Esophagus muscularis mucosa (tissue), 3 donors: ENCODE measurements at regions not wholly inside any gene's neighbourhood (a gene's known extent, or its start where the extent isn't known, plus 50 kb on each side); places are given as distances from the start of the nearest gene placed in this dataset.

Experiments used
- POLR2A ChIP-seq: fragments of 450-650 bp; IDR thresholded peaks from one replicate; pipeline ENCODE4 v1.6.1; 2017; ENCODE audit warnings: antibody characterized with exemption, moderate library complexity, mild to moderate bottlenecking, low read depth
- POLR2AphosphoS5 ChIP-seq, 2 donors: sonication (generic); formaldehyde crosslinking; IDR thresholded peaks; one replicate each; pipeline ENCODE4 v1.6.1; 2017; ENCODE audit warnings: antibody characterized with exemption in 2 of 2
- TF ChIP-seq, protein P1 (sequence below), 3 experiments: fragments of 200-600 bp in 2 of 3; fragments of 450-650 bp in 1 of 3; sonication (generic) in 2 of 3; IDR thresholded peaks; one replicate each; pipeline ENCODE4 v1.5.1; 2017 to 2019; ENCODE audit warnings: antibody characterized with exemption in 3 of 3, mild to moderate bottlenecking in 2 of 3, moderate library complexity in 1 of 3

GRCh38 chr4:157854819-157855218, 318.0 kb downstream of the GASK1B start:
- TF ChIP-seq, protein P1, sequence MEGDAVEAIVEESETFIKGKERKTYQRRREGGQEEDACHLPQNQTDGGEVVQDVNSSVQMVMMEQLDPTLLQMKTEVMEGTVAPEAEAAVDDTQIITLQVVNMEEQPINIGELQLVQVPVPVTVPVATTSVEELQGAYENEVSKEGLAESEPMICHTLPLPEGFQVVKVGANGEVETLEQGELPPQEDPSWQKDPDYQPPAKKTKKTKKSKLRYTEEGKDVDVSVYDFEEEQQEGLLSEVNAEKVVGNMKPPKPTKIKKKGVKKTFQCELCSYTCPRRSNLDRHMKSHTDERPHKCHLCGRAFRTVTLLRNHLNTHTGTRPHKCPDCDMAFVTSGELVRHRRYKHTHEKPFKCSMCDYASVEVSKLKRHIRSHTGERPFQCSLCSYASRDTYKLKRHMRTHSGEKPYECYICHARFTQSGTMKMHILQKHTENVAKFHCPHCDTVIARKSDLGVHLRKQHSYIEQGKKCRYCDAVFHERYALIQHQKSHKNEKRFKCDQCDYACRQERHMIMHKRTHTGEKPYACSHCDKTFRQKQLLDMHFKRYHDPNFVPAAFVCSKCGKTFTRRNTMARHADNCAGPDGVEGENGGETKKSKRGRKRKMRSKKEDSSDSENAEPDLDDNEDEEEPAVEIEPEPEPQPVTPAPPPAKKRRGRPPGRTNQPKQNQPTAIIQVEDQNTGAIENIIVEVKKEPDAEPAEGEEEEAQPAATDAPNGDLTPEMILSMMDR (IDR thresholded peaks at IDR 0.05): no peak
- TF ChIP-seq POLR2A: no peak
- TF ChIP-seq POLR2AphosphoS5 (IDR thresholded peaks at IDR 0.05): no peak
